Fibroblast of lung (primary cell): ENCODE measurements at regions not wholly inside any gene's neighbourhood (a gene's known extent, or its start where the extent isn't known, plus 50 kb on each side); places are given as distances from the start of the nearest gene placed in this dataset.

Experiments
- CTCF ChIP-seq, 2 donors: IDR thresholded peaks in 1 of 2; conservative IDR thresholded peaks in 1 of 2; 1 replicate in 1 of 2; 2 replicates in 1 of 2; pipeline ENCODE4 v1.5.1; 2011 to 2012; ENCODE audit warnings: low read length in 2 of 2, control low read depth in 1 of 2, inconsistent platforms in 1 of 2, low read depth in 1 of 2, mild to moderate bottlenecking in 1 of 2
- EZH2 ChIP-seq: IDR thresholded peaks from 2 replicates; pipeline ENCODE4 v1.5.1; 2012; ENCODE audit warnings: low read length, control low read depth, mild to moderate bottlenecking; ENCODE audit errors: missing control alignments

GRCh38 chrX:1027133-1027532, 185.3 kb downstream of the CRLF2 start:
- no peak for TF ChIP-seq CTCF (conservative IDR thresholded peaks at IDR 0.05 in 1 of 2, IDR thresholded peaks at IDR 0.05 in 1 of 2; ENCODE audit: low read depth in 1 of 2, low read length in 2 of 2)
- TF ChIP-seq EZH2, result no peak
